ENCODE measurements at regions not wholly inside any gene's neighbourhood (a gene's known extent, or its start where the extent isn't known, plus 50 kb on each side); places are given as distances from the start of the nearest gene placed in this dataset.
"Not testable (repeated sequence)": the region's sequence is repeated elsewhere in the genome, so short reads cannot be mapped to it uniquely, and the experiment has no call there.

DNA sequence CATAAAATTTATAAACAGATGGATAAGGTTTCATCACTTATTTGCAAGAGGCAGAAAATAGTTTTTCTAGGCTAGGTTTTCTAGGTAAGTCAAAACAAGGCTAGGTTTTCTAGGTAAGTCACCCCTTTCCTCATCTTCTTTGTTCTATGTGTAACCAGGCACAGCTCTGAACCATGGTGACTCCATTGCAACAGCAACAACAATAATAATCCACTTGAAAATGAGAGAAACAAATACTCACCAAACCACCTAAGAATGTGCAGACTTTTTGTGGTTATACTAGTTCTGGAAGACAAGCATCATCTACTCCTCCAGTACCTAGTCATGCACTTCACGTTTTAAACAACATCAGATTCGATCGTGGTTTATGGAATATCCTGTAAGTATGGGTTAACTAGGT lies 237.4 kb upstream of the ACVR2A start:
- no peak for DNase-seq (ENCODE audit: low spot score)

DNA sequence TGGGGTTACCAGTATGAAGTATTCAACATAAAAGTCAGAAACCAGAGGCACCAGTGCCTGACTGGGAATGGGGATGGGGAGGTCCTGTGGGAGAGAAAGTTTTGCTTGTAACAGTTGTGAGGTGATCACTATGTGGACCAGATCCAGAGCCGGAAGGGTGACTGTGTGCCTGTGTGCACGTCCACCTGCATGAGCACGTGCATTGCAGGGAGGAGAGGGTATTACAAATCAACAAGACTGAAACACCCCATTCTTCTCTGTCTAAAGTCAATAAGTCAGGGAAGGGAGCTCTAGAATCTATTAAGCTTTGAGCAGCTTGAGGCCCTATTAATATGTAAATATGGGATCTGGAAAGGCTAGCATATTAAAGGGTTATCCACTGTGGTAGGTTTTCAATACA lies 241.0 kb upstream of the ACVR2A start:
- DNase-seq (ENCODE audit: low spot score), result no peak

DNA sequence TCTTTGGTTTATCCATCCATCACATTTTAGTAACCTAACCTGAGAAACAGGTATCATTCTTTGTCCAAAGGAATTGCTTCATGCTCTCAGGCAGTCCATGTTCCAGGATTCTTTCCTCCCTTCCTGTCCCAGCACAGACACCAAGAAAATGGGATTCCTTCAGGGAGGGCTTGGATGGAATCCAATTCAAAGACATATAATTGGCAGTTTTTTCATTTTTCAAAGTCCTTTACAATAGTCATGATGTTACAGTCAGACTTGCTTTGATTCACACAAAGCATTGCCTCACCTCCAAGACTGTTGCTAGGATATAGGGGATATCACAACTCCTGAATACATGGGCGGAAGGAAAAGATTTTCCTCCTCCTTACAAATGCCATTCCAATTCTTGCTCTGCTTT lies 241.4 kb upstream of the ACVR2A start:
- DNase-seq (ENCODE audit: low spot score), result no peak

DNA sequence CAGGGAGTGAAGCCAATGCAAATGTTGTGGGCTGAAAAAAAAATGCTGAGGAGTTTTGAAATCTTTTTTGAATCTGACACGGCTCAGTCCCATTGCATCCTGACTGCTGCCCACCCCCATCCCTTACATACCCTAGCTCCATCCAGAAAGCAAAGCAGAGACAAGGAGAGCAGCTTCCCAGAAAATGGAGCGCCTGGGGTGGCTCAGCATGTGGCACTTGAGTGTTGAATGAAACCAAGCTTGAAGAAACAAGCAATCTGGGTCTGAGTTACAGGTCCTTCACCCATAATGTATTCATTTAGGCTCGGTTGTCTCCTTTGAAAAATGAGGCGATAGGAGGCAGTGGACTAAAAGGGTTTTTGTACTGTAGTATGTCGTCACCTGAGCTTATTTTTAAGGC lies 244.2 kb upstream of the ACVR2A start:
- no peak for DNase-seq (ENCODE audit: low spot score)

DNA sequence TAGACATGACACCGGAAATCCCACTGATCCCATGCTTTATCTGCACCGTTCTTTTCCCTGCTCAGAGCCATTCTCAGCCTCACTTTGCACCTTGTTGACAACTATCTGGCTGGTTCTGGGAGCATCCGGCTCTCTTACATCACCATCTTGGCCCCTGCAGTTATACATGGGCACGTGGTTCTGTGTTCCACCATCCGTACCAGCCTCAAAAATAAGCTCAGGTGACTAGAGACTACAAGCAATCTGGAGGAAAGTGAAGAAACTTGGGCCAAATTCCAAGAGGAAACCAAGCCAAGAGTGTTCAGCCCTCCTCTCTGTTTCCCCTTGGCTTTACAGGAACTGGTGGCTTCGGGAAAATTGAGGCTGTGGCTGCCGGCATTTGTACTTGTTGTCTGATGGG lies 244.6 kb upstream of the ACVR2A start:
- DNase-seq (ENCODE audit: low spot score), result no peak

GRCh38 chr2:147595200-147595599 lies 249.6 kb upstream of the ACVR2A start:
- DNase-seq (ENCODE audit: low spot score), result no peak

DNA sequence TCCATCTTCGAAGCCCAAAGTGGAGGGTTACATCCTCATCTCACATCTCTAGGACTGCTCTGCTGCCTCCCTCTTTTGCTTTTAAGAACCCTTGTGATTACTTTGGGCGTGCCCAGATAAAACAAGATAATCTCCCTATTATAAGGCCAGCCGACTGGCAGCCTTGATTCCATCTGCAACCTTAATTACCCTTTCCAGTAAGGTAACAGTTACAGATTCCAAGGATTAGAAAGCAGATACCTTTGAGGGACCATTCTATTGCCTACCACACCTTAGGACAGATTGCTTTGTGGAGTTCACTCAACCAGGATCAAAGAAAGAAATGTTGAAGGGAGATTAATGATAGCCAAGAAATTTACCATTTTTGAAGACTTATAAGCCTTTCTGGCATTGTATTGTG lies 250.8 kb upstream of the ACVR2A start:
- DNase-seq (ENCODE audit: low spot score), result no peak

- DNase-seq (ENCODE audit: low spot score), result not testable (repeated sequence)
These were observed 252.0 kb upstream of the ACVR2A start for GRCh38 chr2:147592784-147593183.

DNA sequence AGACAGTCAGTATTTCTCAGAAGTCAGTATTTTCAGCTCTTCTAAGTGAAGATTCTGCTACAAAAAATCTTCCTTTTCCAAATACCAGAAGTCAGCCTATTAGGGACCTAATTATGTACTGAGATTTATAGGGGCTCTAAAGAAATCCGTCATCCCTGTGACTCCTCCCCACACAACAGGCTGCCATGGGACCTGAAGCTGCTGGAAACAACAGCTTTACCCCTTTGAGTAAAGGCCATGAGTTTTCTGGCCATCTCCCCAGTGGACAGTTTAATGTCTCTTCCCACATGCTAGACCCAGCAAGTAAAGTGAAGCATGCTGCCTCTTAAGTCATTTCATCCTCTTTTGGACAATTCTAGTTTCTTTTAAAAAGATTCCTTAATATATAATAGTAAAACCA lies 255.7 kb upstream of the ACVR2A start:
- no peak for DNase-seq (ENCODE audit: low spot score)

- peak; percentile 40 for DNase-seq (ENCODE audit: low spot score)
These were observed 256.6 kb upstream of the ACVR2A start for GRCh38 chr2:147588191-147588590.

GRCh38 chr2:147578529-147578928 lies 266.3 kb upstream of the ACVR2A start:
- DNase-seq (ENCODE audit: low spot score), result no peak

- DNase-seq (ENCODE audit: low spot score), result no peak
These were observed 266.8 kb upstream of the ACVR2A start for GRCh38 chr2:147577998-147578380.

DNA sequence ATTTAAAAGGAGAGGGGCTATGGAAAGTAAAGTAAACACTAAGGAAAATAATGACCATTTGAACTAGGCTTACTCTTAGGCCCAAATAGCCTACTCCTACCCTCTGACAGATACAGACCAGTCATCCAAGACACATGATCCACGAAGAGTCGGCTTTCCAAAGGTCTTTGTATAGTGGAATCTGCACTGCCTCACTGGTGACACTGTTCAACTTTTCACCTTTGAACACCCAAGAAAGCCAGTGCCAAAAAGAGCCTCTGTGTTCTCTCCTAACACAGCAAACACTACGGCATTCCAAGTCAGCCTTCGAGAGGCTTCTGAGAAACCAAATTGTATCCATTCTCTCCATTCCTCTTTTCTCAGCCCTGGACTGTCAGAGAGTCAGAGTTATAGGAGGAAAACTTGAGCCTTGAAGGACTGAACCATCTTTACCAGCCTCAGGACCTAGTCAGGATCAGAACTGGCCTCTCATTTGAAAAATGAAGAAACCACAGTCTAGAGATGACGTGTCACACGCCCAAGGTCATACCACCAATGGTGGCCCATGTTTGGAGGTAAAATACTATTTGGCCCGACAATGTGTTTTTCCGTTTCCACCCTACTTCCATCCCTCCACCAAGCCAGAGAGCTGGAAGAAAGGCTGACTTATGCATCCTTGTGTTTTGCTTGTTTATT lies 267.4 kb upstream of the ACVR2A start:
- no peak for DNase-seq (ENCODE audit: low spot score)

- DNase-seq (ENCODE audit: low spot score), result no peak
These were observed 269.7 kb upstream of the ACVR2A start for GRCh38 chr2:147575106-147575505.

GRCh38 chr2:147572622-147573021 lies 272.2 kb upstream of the ACVR2A start:
- no peak for DNase-seq (ENCODE audit: low spot score)

DNA sequence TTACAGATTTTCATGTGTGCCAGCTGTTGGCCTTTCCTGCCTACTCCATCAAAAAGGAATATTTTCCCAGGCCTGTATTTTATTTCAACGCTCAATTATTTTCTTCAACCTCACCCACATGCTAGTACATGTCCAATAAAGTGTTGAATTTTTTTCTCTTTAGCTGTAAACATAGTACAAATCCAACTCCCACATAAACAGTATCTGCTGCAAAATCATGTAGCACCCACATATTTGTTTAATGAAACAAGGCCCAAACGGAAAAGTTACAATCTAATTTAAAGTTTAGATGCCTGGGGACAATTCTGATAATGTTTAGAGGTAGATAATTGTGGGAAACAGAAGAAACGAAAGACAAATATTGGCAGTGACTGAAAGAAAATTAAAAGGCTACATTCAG lies 275.4 kb upstream of the ACVR2A start:
- no peak for DNase-seq (ENCODE audit: low spot score)

GRCh38 chr2:147568109-147568508 lies 276.7 kb upstream of the ACVR2A start:
- no peak for DNase-seq (ENCODE audit: low spot score)

DNA sequence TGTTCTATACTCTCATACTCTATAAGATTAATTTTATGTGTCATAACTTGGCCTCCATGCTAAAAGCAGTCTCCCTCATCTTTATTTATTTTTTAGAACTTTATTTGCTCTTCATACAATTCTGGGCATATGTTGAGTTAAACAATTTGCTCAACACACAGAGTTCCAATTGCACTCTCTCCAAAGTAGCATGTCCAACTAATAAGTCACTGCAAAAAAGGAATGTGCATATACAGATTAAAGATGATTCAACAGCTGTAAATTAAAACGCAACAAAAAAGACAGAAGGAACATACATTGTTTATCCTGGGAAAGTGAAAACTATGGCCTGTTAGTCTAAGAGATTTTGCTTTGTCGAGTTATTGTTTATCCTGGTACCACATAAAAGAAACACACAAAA lies 277.7 kb upstream of the ACVR2A start:
- DNase-seq (ENCODE audit: low spot score), result no peak

DNA sequence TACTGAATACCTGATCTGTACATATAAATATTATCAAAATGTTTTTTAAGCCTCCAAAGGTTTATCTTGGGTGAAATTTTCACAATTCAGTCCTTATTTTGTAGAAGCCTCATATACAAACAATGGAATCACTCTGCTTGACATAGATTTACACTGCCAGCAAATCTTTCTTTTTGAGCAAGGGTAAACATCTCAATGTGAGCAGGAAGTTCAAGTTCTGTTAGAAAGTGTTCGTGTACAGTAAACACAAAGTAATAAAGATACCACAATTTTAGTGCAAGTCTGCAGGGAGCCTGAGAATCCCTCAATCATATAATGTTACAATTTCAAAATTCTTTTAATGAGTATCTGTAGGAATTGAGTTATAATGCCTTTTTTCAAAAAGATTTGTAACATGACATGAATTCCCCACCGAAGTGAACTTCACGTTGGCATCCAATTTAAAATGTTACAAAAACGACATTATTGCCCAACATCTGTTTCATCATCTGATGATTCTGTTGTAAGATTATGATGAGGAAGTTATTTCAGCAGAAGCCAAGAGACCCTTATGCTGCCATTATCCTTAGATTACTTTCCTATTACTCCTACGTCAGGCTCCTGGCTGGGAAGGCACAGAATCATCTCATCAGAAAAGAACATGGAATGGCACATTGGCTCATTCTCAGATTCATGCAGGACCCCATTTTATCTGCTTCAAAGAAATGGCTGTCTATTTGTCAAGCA lies 283.9 kb upstream of the ACVR2A start:
- DNase-seq (ENCODE audit: low spot score), result no peak

DNA sequence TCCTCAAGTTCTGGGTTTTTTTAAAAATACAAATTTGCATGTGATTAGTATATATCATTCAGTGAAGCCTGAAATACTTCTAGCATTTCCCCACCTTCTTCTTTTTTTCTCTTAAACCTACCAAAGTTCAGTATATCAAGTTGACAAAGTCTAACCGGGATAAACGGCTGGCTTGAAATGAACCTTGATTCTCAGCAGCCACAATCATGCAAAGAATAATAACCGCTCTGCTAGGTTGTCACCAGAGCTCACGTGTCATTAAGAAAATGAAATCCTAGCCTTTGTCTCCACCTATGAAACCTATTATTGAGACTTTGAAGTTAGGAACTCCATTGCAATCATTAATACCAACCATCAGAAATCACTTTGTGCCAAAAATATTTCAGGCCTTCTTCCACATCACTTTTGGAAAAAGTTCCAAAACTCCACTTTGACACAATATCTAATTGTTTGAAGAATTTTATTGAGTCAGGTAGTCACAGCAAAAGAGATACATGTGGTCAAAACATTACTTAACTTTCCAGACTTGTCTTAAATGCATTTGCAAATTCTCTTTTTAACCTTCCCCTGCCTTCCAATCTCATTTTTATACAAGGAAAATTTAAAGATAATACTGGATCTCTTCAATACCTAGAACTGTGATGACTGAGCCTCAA lies 285.6 kb upstream of the ACVR2A start:
- DNase-seq (ENCODE audit: low spot score), result no peak

DNA sequence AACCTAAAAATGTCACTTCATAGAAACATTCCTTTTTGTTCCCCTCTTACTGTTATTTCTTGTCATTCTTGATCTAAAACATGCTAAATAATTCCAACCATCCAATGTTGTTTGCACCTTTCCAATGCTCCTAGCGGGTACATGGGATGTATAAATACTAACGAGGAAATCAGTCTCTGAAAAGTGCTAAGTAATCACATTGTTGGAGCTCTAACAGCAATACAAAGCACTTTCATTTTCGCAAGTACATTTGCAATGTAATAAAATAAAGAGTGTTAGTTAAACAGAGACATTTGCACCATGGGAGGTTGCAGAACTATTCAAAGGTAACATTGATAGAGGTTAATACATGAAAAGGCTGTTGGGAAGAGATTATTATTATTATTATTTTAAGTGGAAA lies 286.2 kb upstream of the ACVR2A start:
- no peak for DNase-seq (ENCODE audit: low spot score)

GRCh38 chr2:147554521-147555107 lies 290.2 kb upstream of the ACVR2A start:
- no peak for DNase-seq (ENCODE audit: low spot score)

GRCh38 chr2:147553775-147554271 lies 291.0 kb upstream of the ACVR2A start:
- no peak for DNase-seq (ENCODE audit: low spot score)
